ENCODE measurements at regions not wholly inside any gene's neighbourhood (a gene's known extent, or its start where the extent isn't known, plus 50 kb on each side); places are given as distances from the start of the nearest gene placed in this dataset.

- no peaks in the 10 kb centered on the region for H3K79me2 ChIP-seq (replicated peaks; ENCODE audit: insufficient read depth)
- H3K4me2 ChIP-seq: no peak overlapping the region
- ATAC-seq (no peak), DNase-seq (ENCODE audit: low spot score) (no peak)
- no peak overlapping the region for H3K4me3 Mint-ChIP-seq
- H3K27ac Mint-ChIP-seq: no peak overlapping the region
- H3K9me2 ChIP-seq (ENCODE audit: insufficient read depth): no peaks in the 10 kb centered on the region
- H3K9me3 Mint-ChIP-seq: no peaks in the 10 kb centered on the region
- H3K27me3 Mint-ChIP-seq (ENCODE audit: insufficient read depth, low read depth, poor library complexity): no peaks in the 10 kb centered on the region
- no peaks in the 10 kb centered on the region; the same call in 1 of the 2 replicates for H3K4me1 ChIP-seq (ENCODE audit: insufficient read depth)
- no peaks in the 10 kb centered on the region for H3K36me3 Mint-ChIP-seq (ENCODE audit: low read depth)
- H3K4me3 ChIP-seq: no peak overlapping the region
- peaks cover 16% of the 10 kb centered on the region; the same call in 2 of the 3 replicates for H3K4me1 Mint-ChIP-seq
- H3K36me3 ChIP-seq (ENCODE audit: insufficient read depth): no peaks in the 10 kb centered on the region
- H2AFZ ChIP-seq: no peak overlapping the region
- no peaks in the 10 kb centered on the region for H3F3A ChIP-seq (replicated peaks; ENCODE audit: low read depth)
- no peak overlapping the region for H3K27ac ChIP-seq (ENCODE audit: low read depth)
- no peaks in the 10 kb centered on the region for H4K20me1 ChIP-seq (replicated peaks; ENCODE audit: insufficient read depth)
- TF ChIP-seq STAT1 (IDR thresholded peaks at IDR 0.05; ENCODE audit: unreplicated experiment) (no peak), ZNF331 (CRISPR knock-in tag; IDR thresholded peaks at IDR 0.05; ENCODE audit: low read depth) (no peak), REST (IDR thresholded peaks at IDR 0.05; ENCODE audit: unreplicated experiment) (no peak), ZNF114 (CRISPR knock-in tag; IDR thresholded peaks at IDR 0.05) (no peak), JUNB (IDR thresholded peaks at IDR 0.05; ENCODE audit: unreplicated experiment) (no peak), EZH2 (IDR thresholded peaks at IDR 0.05; ENCODE audit: low read depth, unreplicated experiment) (no peak), EZH2phosphoT487 (IDR thresholded peaks at IDR 0.05; ENCODE audit: unreplicated experiment) (no peak), NANOG (IDR thresholded peaks at IDR 0.05; ENCODE audit: borderline replicate concordance) (no peak), CREB1 (CRISPR knock-in tag; IDR thresholded peaks at IDR 0.05; ENCODE audit: low read depth) (no peak), POLR2AphosphoS5 (IDR thresholded peaks at IDR 0.05; ENCODE audit: low read depth) (no peak)
- TF ChIP-seq, protein P1, sequence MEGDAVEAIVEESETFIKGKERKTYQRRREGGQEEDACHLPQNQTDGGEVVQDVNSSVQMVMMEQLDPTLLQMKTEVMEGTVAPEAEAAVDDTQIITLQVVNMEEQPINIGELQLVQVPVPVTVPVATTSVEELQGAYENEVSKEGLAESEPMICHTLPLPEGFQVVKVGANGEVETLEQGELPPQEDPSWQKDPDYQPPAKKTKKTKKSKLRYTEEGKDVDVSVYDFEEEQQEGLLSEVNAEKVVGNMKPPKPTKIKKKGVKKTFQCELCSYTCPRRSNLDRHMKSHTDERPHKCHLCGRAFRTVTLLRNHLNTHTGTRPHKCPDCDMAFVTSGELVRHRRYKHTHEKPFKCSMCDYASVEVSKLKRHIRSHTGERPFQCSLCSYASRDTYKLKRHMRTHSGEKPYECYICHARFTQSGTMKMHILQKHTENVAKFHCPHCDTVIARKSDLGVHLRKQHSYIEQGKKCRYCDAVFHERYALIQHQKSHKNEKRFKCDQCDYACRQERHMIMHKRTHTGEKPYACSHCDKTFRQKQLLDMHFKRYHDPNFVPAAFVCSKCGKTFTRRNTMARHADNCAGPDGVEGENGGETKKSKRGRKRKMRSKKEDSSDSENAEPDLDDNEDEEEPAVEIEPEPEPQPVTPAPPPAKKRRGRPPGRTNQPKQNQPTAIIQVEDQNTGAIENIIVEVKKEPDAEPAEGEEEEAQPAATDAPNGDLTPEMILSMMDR (conservative IDR thresholded peaks at IDR 0.05; ENCODE audit: low read depth in 2 of 2): no peak
- TF ChIP-seq, protein P2, sequence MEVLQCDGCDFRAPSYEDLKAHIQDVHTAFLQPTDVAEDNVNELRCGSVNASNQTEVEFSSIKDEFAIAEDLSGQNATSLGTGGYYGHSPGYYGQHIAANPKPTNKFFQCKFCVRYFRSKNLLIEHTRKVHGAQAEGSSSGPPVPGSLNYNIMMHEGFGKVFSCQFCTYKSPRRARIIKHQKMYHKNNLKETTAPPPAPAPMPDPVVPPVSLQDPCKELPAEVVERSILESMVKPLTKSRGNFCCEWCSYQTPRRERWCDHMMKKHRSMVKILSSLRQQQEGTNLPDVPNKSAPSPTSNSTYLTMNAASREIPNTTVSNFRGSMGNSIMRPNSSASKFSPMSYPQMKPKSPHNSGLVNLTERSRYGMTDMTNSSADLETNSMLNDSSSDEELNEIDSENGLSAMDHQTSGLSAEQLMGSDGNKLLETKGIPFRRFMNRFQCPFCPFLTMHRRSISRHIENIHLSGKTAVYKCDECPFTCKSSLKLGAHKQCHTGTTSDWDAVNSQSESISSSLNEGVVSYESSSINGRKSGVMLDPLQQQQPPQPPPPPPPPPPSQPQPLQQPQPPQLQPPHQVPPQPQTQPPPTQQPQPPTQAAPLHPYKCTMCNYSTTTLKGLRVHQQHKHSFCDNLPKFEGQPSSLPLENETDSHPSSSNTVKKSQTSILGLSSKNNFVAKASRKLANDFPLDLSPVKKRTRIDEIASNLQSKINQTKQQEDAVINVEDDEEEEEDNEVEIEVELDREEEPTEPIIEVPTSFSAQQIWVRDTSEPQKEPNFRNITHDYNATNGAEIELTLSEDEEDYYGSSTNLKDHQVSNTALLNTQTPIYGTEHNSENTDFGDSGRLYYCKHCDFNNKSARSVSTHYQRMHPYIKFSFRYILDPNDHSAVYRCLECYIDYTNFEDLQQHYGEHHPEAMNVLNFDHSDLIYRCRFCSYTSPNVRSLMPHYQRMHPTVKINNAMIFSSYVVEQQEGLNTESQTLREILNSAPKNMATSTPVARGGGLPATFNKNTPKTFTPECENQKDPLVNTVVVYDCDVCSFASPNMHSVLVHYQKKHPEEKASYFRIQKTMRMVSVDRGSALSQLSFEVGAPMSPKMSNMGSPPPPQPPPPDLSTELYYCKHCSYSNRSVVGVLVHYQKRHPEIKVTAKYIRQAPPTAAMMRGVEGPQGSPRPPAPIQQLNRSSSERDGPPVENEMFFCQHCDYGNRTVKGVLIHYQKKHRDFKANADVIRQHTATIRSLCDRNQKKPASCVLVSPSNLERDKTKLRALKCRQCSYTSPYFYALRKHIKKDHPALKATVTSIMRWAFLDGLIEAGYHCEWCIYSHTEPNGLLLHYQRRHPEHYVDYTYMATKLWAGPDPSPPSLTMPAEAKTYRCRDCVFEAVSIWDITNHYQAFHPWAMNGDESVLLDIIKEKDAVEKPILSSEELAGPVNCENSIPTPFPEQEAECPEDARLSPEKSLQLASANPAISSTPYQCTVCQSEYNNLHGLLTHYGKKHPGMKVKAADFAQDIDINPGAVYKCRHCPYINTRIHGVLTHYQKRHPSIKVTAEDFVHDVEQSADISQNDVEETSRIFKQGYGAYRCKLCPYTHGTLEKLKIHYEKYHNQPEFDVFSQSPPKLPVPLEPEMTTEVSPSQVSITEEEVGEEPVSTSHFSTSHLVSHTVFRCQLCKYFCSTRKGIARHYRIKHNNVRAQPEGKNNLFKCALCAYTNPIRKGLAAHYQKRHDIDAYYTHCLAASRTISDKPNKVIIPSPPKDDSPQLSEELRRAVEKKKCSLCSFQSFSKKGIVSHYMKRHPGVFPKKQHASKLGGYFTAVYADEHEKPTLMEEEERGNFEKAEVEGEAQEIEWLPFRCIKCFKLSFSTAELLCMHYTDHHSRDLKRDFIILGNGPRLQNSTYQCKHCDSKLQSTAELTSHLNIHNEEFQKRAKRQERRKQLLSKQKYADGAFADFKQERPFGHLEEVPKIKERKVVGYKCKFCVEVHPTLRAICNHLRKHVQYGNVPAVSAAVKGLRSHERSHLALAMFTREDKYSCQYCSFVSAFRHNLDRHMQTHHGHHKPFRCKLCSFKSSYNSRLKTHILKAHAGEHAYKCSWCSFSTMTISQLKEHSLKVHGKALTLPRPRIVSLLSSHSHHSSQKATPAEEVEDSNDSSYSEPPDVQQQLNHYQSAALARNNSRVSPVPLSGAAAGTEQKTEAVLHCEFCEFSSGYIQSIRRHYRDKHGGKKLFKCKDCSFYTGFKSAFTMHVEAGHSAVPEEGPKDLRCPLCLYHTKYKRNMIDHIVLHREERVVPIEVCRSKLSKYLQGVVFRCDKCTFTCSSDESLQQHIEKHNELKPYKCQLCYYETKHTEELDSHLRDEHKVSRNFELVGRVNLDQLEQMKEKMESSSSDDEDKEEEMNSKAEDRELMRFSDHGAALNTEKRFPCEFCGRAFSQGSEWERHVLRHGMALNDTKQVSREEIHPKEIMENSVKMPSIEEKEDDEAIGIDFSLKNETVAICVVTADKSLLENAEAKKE (CRISPR knock-in tag; IDR thresholded peaks at IDR 0.05): no peak
- TF ChIP-seq, protein P3, sequence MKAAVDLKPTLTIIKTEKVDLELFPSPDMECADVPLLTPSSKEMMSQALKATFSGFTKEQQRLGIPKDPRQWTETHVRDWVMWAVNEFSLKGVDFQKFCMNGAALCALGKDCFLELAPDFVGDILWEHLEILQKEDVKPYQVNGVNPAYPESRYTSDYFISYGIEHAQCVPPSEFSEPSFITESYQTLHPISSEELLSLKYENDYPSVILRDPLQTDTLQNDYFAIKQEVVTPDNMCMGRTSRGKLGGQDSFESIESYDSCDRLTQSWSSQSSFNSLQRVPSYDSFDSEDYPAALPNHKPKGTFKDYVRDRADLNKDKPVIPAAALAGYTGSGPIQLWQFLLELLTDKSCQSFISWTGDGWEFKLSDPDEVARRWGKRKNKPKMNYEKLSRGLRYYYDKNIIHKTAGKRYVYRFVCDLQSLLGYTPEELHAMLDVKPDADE (IDR thresholded peaks at IDR 0.05): no peak
- no peaks in the 10 kb centered on the region for H3K27me3 ChIP-seq (ENCODE audit: insufficient read depth)
These were observed 232.1 kb upstream of the F9 start for GRCh38 chrX:139298437-139298836.
